OCI-LY7 (cell line): ENCODE measurements at regions not wholly inside any gene's neighbourhood (a gene's known extent, or its start where the extent isn't known, plus 50 kb on each side); places are given as distances from the start of the nearest gene placed in this dataset.

Experiments used
- CTCF ChIP-seq: fragments of 200-600 bp; sonication (generic); conservative IDR thresholded peaks from 2 replicates; pipeline ENCODE4 v1.5.1; 2014; ENCODE audit warnings: mild to moderate bottlenecking, antibody characterized with exemption, low read length, moderate library complexity, mixed read lengths
- EZH2phosphoT487 ChIP-seq: fragments of 200-600 bp; sonication (generic); IDR thresholded peaks from 2 replicates; pipeline ENCODE4 v1.6.1; 2018; ENCODE audit warnings: low read depth, borderline replicate concordance, mild to moderate bottlenecking, mixed run types, antibody characterized with exemption, low read length, moderate library complexity, mixed read lengths

GRCh38 chrX:94515009-94515408 is 841.0 kb downstream of the FAM133A start:
- TF ChIP-seq CTCF (no peak), EZH2phosphoT487 (no peak)
